Upper lobe of left lung (tissue), 6 donors: ENCODE measurements at regions not wholly inside any gene's neighbourhood (a gene's known extent, or its start where the extent isn't known, plus 50 kb on each side); places are given as distances from the start of the nearest gene placed in this dataset.
"Not testable (repeated sequence)": the region's sequence is repeated elsewhere in the genome, so short reads cannot be mapped to it uniquely, and the experiment has no call there.

Experiments used
- ATAC-seq, 2 donors: fragments of 200-7000 bp; cut with Tn5 transposase; one replicate each; pipeline ENCODE4 v1.9.1; 2022; ENCODE audit warnings: mild to moderate bottlenecking in 2 of 2, moderate library complexity in 2 of 2; ENCODE audit not compliant: low FRiP score in 2 of 2
- DNase-seq, 2 donors: peaks; one replicate each; pipeline ENCODE4 v3.0.0-alpha.2; 2019 to 2020
- H3K27ac ChIP-seq, 4 donors: fragments of 200-600 bp; sonication (generic); one replicate each; pipeline ENCODE4 v1.5.1; 2016 to 2019
- H3K27me3 ChIP-seq, 4 donors: fragments of 200-600 bp; sonication (generic); one replicate each; pipeline ENCODE4 v1.5.1; 2017 to 2019
- H3K36me3 ChIP-seq, 4 donors: fragments of 200-600 bp; sonication (generic); one replicate each; pipeline ENCODE4 v1.5.1; 2016 to 2019
- H3K4me1 ChIP-seq, 4 donors: fragments of 200-600 bp; sonication (generic); one replicate each; pipeline ENCODE4 v1.5.1; 2018 to 2019
- H3K4me3 ChIP-seq, 4 donors: fragments of 200-600 bp; sonication (generic); one replicate each; pipeline ENCODE4 v1.5.1; 2017 to 2019; ENCODE audit warnings: mild to moderate bottlenecking in 2 of 4, moderate library complexity in 1 of 4
- H3K9me3 ChIP-seq, 4 donors: fragments of 200-600 bp; sonication (generic); one replicate each; pipeline ENCODE4 v1.5.1; 2018 to 2019
- CTCF ChIP-seq, 6 experiments: fragments of 450-650 bp in 4 of 6; fragments of 200-600 bp in 2 of 6; sonication (generic) in 2 of 6; IDR thresholded peaks; one replicate each; pipeline ENCODE4 v1.5.1; 2016 to 2019; ENCODE audit warnings: antibody characterized with exemption in 6 of 6
- EP300 ChIP-seq, 4 donors: sonication (generic); formaldehyde crosslinking; IDR thresholded peaks; one replicate each; pipeline ENCODE4 v1.5.1; 2017; ENCODE audit warnings: antibody characterized with exemption in 4 of 4, control low read depth in 2 of 4
- POLR2A ChIP-seq, 4 donors: fragments of 450-650 bp; IDR thresholded peaks; one replicate each; pipeline ENCODE4 v1.5.1; 2016 to 2017; ENCODE audit warnings: antibody characterized with exemption in 4 of 4, mild to moderate bottlenecking in 2 of 4
- POLR2AphosphoS5 ChIP-seq, 2 donors: sonication (generic); formaldehyde crosslinking; IDR thresholded peaks; one replicate each; pipeline ENCODE4 v1.5.1; 2017; ENCODE audit warnings: antibody characterized with exemption in 2 of 2
- WGBS, 2 donors: methylation state at CpG; one replicate each; pipeline ENCODE4 v1.1.5; 2017 to 2018; 5-methylcytosine and 5-hydroxymethylcytosine counted together
- donor health status: DM: no; HTN: no; CAD: no; lungs with moderate emphysema.
- donor health status: DM: no; HTN: yes; CAD: no; lungs with severe emphysema.

- no peak overlapping the region for H3K27ac ChIP-seq
- ATAC-seq (no peak), DNase-seq (no peak)
- no peaks in the 10 kb centered on the region for H3K9me3 ChIP-seq
- H3K27me3 ChIP-seq: no peaks in the 10 kb centered on the region
- peaks cover 10 to 17% (median 13%) of the 10 kb centered on the region in 4 donors for H3K4me1 ChIP-seq
- no peak for TF ChIP-seq POLR2A (IDR thresholded peaks at IDR 0.05)
- no peak for TF ChIP-seq EP300 (IDR thresholded peaks at IDR 0.05)
- no peak for TF ChIP-seq POLR2AphosphoS5 (IDR thresholded peaks at IDR 0.05)
- TF ChIP-seq CTCF (IDR thresholded peaks at IDR 0.05): no peak
- WGBS, 2 donors: 72 to 80% methylated on average over 4 of the region's 4 CpGs
- no peaks in the 10 kb centered on the region for H3K36me3 ChIP-seq
- no peak overlapping the region for H3K4me3 ChIP-seq
Measured at GRCh38 chr15:62510791-62511190, 345.7 kb upstream of the C2CD4B start.

- H3K36me3 ChIP-seq: no peaks in the 10 kb centered on the region
- 94 to 100% methylated on average over 1 of the region's 1 CpG for WGBS, 2 donors
- no peaks in the 10 kb centered on the region for H3K4me1 ChIP-seq
- H3K9me3 ChIP-seq: no peaks in the 10 kb centered on the region
- no peaks in the 10 kb centered on the region for H3K27me3 ChIP-seq
- no peak overlapping the region for H3K27ac ChIP-seq
- ATAC-seq (no peak), DNase-seq (no peak)
- no peak for TF ChIP-seq EP300 (IDR thresholded peaks at IDR 0.05)
- no peak for TF ChIP-seq POLR2AphosphoS5 (IDR thresholded peaks at IDR 0.05)
- TF ChIP-seq CTCF (IDR thresholded peaks at IDR 0.05): no peak
- no peak for TF ChIP-seq POLR2A (IDR thresholded peaks at IDR 0.05)
- no peak overlapping the region for H3K4me3 ChIP-seq
Measured at GRCh38 chr15:62512904-62513303, 347.8 kb upstream of the C2CD4B start.

GRCh38 chr15:62513893-62514292 lies 348.8 kb upstream of the C2CD4B start:
- Histone ChIP-seq H3K4me3 (no peak overlapping the region), H3K4me1 (no peaks in the 10 kb centered on the region), H3K36me3 (no peaks in the 10 kb centered on the region), H3K27me3 (no peaks in the 10 kb centered on the region), H3K9me3 (no peaks in the 10 kb centered on the region), H3K27ac (no peak overlapping the region)
- no peak for DNase-seq
- 93 to 96% methylated on average over 4 of the region's 4 CpGs for WGBS, 2 donors
- TF ChIP-seq CTCF (IDR thresholded peaks at IDR 0.05) (no peak), EP300 (IDR thresholded peaks at IDR 0.05) (no peak)
- no peak for ATAC-seq

GRCh38 chr15:62515696-62516395 lies 350.8 kb upstream of the C2CD4B start:
- TF ChIP-seq POLR2A (IDR thresholded peaks at IDR 0.05): no peak
- no peaks in the 10 kb centered on the region for H3K4me1 ChIP-seq
- H3K27me3 ChIP-seq: no peaks in the 10 kb centered on the region
- no peak for DNase-seq
- no peak for ATAC-seq
- H3K27ac ChIP-seq: no peak overlapping the region
- no peak overlapping the region for H3K4me3 ChIP-seq
- 85 to 86% methylated on average over 7 of the region's 7 CpGs for WGBS, 2 donors
- H3K36me3 ChIP-seq: no peaks in the 10 kb centered on the region
- no peaks in the 10 kb centered on the region for H3K9me3 ChIP-seq

- 69 to 78% methylated on average over 1 of the region's 1 CpG for WGBS, 2 donors
- no peak for DNase-seq
- Histone ChIP-seq H3K9me3 (no peaks in the 10 kb centered on the region), H3K4me1 (no peaks in the 10 kb centered on the region), H3K27ac (no peak overlapping the region), H3K36me3 (no peaks in the 10 kb centered on the region), H3K4me3 (no peak overlapping the region), H3K27me3 (no peaks in the 10 kb centered on the region)
- no peak for ATAC-seq
- TF ChIP-seq EP300 (IDR thresholded peaks at IDR 0.05): no peak
- no peak for TF ChIP-seq CTCF (IDR thresholded peaks at IDR 0.05)
- no peak for TF ChIP-seq POLR2AphosphoS5 (IDR thresholded peaks at IDR 0.05)
- TF ChIP-seq POLR2A (IDR thresholded peaks at IDR 0.05): no peak
Measured at GRCh38 chr15:62517541-62517940, 352.5 kb upstream of the C2CD4B start.

GRCh38 chr15:62518666-62519065 lies 353.6 kb upstream of the C2CD4B start:
- not testable (repeated sequence) for H3K4me3 ChIP-seq, H3K9me3 ChIP-seq, H3K27me3 ChIP-seq, ATAC-seq, H3K36me3 ChIP-seq, H3K4me1 ChIP-seq, H3K27ac ChIP-seq, DNase-seq
- 89 to 94% methylated on average over 6 of the region's 6 CpGs for WGBS, 2 donors
